Anterior cingulate cortex (tissue), 58 donors: ENCODE measurements at regions not wholly inside any gene's neighbourhood (a gene's known extent, or its start where the extent isn't known, plus 50 kb on each side); places are given as distances from the start of the nearest gene placed in this dataset.
A peak's percentile ranks its signal among the peaks of the same experiment; 100 is the strongest.

ENCODE experiments used
- DNase-seq, 58 donors: peaks; one replicate each; lab custom pipeline; 2025; lab: John Stamatoyannopoulos, UW

- DNase-seq: no peak
Measured at GRCh38 chr7:12741951-12742575, 54.6 kb downstream of the ARL4A start.

GRCh38 chr7:12746211-12746610, 58.8 kb downstream of the ARL4A start:
- DNase-seq: no peak

- DNase-seq: no peak
Measured at GRCh38 chr7:12747687-12748306, 60.4 kb downstream of the ARL4A start.

GRCh38 chr7:12749069-12749468, 61.6 kb downstream of the ARL4A start:
- DNase-seq: no peak

- no peak for DNase-seq
Measured at GRCh38 chr7:12749746-12750145, 62.3 kb downstream of the ARL4A start.

- DNase-seq: no peak
Measured at GRCh38 chr7:12751764-12752163, 64.3 kb downstream of the ARL4A start.

- DNase-seq: no peak
Measured at GRCh38 chr7:12754179-12754578, 66.7 kb downstream of the ARL4A start.

GRCh38 chr7:12756821-12757220, 69.4 kb downstream of the ARL4A start:
- no peak for DNase-seq

GRCh38 chr7:12757443-12757842, 70.0 kb downstream of the ARL4A start:
- no peak for DNase-seq

- DNase-seq: no peak
Measured at GRCh38 chr7:12759151-12759550, 71.7 kb downstream of the ARL4A start.

- DNase-seq: no peak
Measured at GRCh38 chr7:12761111-12761510, 73.7 kb downstream of the ARL4A start.

GRCh38 chr7:12761691-12762090, 74.3 kb downstream of the ARL4A start:
- DNase-seq: no peak

GRCh38 chr7:12764458-12764891, 77.0 kb downstream of the ARL4A start:
- peak in 4 of 58 donors; percentile 1 to 33 (median 2) for DNase-seq

GRCh38 chr7:12765431-12766100, 78.1 kb downstream of the ARL4A start:
- no peak for DNase-seq

GRCh38 chr7:12766416-12766815, 79.0 kb downstream of the ARL4A start:
- no peak for DNase-seq

- DNase-seq: no peak
Measured at GRCh38 chr7:12768948-12769347, 81.5 kb downstream of the ARL4A start.

- DNase-seq: no peak
Measured at GRCh38 chr7:12769444-12769843, 82.0 kb downstream of the ARL4A start.

GRCh38 chr7:12770227-12770975, 83.0 kb downstream of the ARL4A start:
- peak in 1 of 58 donors; percentile 2 for DNase-seq

GRCh38 chr7:12771378-12771877, 84.0 kb downstream of the ARL4A start:
- DNase-seq: peak in 39 of 58 donors; percentile 2 to 56 (median 21)

- DNase-seq: no peak
Measured at GRCh38 chr7:12772768-12773167, 85.3 kb downstream of the ARL4A start.

GRCh38 chr7:12777257-12777656, 89.8 kb downstream of the ARL4A start:
- DNase-seq: no peak
